ENCODE measurements at regions not wholly inside any gene's neighbourhood (a gene's known extent, or its start where the extent isn't known, plus 50 kb on each side); places are given as distances from the start of the nearest gene placed in this dataset.

- TF ChIP-seq REST (IDR thresholded peaks at IDR 0.05; ENCODE audit: unreplicated experiment), result no peak
- TF ChIP-seq, protein P1, sequence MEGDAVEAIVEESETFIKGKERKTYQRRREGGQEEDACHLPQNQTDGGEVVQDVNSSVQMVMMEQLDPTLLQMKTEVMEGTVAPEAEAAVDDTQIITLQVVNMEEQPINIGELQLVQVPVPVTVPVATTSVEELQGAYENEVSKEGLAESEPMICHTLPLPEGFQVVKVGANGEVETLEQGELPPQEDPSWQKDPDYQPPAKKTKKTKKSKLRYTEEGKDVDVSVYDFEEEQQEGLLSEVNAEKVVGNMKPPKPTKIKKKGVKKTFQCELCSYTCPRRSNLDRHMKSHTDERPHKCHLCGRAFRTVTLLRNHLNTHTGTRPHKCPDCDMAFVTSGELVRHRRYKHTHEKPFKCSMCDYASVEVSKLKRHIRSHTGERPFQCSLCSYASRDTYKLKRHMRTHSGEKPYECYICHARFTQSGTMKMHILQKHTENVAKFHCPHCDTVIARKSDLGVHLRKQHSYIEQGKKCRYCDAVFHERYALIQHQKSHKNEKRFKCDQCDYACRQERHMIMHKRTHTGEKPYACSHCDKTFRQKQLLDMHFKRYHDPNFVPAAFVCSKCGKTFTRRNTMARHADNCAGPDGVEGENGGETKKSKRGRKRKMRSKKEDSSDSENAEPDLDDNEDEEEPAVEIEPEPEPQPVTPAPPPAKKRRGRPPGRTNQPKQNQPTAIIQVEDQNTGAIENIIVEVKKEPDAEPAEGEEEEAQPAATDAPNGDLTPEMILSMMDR (conservative IDR thresholded peaks at IDR 0.05; ENCODE audit: low read depth in 2 of 2), result no peak
- no peak for TF ChIP-seq ZNF114 (CRISPR knock-in tag; IDR thresholded peaks at IDR 0.05)
- TF ChIP-seq EZH2 (IDR thresholded peaks at IDR 0.05; ENCODE audit: low read depth, unreplicated experiment), result no peak
- TF ChIP-seq, protein P2, sequence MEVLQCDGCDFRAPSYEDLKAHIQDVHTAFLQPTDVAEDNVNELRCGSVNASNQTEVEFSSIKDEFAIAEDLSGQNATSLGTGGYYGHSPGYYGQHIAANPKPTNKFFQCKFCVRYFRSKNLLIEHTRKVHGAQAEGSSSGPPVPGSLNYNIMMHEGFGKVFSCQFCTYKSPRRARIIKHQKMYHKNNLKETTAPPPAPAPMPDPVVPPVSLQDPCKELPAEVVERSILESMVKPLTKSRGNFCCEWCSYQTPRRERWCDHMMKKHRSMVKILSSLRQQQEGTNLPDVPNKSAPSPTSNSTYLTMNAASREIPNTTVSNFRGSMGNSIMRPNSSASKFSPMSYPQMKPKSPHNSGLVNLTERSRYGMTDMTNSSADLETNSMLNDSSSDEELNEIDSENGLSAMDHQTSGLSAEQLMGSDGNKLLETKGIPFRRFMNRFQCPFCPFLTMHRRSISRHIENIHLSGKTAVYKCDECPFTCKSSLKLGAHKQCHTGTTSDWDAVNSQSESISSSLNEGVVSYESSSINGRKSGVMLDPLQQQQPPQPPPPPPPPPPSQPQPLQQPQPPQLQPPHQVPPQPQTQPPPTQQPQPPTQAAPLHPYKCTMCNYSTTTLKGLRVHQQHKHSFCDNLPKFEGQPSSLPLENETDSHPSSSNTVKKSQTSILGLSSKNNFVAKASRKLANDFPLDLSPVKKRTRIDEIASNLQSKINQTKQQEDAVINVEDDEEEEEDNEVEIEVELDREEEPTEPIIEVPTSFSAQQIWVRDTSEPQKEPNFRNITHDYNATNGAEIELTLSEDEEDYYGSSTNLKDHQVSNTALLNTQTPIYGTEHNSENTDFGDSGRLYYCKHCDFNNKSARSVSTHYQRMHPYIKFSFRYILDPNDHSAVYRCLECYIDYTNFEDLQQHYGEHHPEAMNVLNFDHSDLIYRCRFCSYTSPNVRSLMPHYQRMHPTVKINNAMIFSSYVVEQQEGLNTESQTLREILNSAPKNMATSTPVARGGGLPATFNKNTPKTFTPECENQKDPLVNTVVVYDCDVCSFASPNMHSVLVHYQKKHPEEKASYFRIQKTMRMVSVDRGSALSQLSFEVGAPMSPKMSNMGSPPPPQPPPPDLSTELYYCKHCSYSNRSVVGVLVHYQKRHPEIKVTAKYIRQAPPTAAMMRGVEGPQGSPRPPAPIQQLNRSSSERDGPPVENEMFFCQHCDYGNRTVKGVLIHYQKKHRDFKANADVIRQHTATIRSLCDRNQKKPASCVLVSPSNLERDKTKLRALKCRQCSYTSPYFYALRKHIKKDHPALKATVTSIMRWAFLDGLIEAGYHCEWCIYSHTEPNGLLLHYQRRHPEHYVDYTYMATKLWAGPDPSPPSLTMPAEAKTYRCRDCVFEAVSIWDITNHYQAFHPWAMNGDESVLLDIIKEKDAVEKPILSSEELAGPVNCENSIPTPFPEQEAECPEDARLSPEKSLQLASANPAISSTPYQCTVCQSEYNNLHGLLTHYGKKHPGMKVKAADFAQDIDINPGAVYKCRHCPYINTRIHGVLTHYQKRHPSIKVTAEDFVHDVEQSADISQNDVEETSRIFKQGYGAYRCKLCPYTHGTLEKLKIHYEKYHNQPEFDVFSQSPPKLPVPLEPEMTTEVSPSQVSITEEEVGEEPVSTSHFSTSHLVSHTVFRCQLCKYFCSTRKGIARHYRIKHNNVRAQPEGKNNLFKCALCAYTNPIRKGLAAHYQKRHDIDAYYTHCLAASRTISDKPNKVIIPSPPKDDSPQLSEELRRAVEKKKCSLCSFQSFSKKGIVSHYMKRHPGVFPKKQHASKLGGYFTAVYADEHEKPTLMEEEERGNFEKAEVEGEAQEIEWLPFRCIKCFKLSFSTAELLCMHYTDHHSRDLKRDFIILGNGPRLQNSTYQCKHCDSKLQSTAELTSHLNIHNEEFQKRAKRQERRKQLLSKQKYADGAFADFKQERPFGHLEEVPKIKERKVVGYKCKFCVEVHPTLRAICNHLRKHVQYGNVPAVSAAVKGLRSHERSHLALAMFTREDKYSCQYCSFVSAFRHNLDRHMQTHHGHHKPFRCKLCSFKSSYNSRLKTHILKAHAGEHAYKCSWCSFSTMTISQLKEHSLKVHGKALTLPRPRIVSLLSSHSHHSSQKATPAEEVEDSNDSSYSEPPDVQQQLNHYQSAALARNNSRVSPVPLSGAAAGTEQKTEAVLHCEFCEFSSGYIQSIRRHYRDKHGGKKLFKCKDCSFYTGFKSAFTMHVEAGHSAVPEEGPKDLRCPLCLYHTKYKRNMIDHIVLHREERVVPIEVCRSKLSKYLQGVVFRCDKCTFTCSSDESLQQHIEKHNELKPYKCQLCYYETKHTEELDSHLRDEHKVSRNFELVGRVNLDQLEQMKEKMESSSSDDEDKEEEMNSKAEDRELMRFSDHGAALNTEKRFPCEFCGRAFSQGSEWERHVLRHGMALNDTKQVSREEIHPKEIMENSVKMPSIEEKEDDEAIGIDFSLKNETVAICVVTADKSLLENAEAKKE (CRISPR knock-in tag; IDR thresholded peaks at IDR 0.05), result no peak
- no peak for TF ChIP-seq POLR2AphosphoS5 (IDR thresholded peaks at IDR 0.05; ENCODE audit: low read depth)
- TF ChIP-seq ETS1 (IDR thresholded peaks at IDR 0.05), result no peak
- no peak for TF ChIP-seq JUNB (IDR thresholded peaks at IDR 0.05; ENCODE audit: unreplicated experiment)
- no peak for TF ChIP-seq EZH2phosphoT487 (IDR thresholded peaks at IDR 0.05; ENCODE audit: unreplicated experiment)
- TF ChIP-seq STAT1 (IDR thresholded peaks at IDR 0.05; ENCODE audit: unreplicated experiment), result no peak
- TF ChIP-seq NANOG (IDR thresholded peaks at IDR 0.05; ENCODE audit: borderline replicate concordance), result no peak
- TF ChIP-seq CREB1 (CRISPR knock-in tag; IDR thresholded peaks at IDR 0.05; ENCODE audit: low read depth), result no peak
- TF ChIP-seq ZNF331 (CRISPR knock-in tag; IDR thresholded peaks at IDR 0.05; ENCODE audit: low read depth), result no peak
- Mint-ChIP-seq H3K9me3 (peaks cover 5% of the 10 kb centered on the region), H3K27me3 (ENCODE audit: insufficient read depth, low read depth, poor library complexity) (no peaks in the 10 kb centered on the region), H3K27ac (no peak overlapping the region), H3K36me3 (ENCODE audit: low read depth) (peaks cover 4% of the 10 kb centered on the region; the same call in 2 of the 3 replicates), H3K4me3 (no peak overlapping the region), H3K4me1 (peaks cover 8% of the 10 kb centered on the region)
- Histone ChIP-seq H2AFZ (0 out of 2 replicates have a peak overlapping the region, but pooled peaks have one; percentile 6), H4K20me1 (replicated peaks; ENCODE audit: insufficient read depth) (no peaks in the 10 kb centered on the region), H3K4me3 (no peak overlapping the region), H3K4me1 (ENCODE audit: insufficient read depth) (no peaks in the 10 kb centered on the region), H3K27me3 (ENCODE audit: insufficient read depth) (no peaks in the 10 kb centered on the region), H3F3A (replicated peaks; ENCODE audit: low read depth) (no peaks in the 10 kb centered on the region), H3K36me3 (ENCODE audit: insufficient read depth) (no peaks in the 10 kb centered on the region; the same call in 1 of the 2 replicates), H3K79me2 (replicated peaks; ENCODE audit: insufficient read depth) (no peaks in the 10 kb centered on the region), H3K9me2 (ENCODE audit: insufficient read depth) (peaks cover 6% of the 10 kb centered on the region; the same call in 1 of the 2 replicates), H3K4me2 (no peak overlapping the region), H3K27ac (ENCODE audit: low read depth) (no peak overlapping the region)
- ATAC-seq, result no peak
- no peak for DNase-seq (ENCODE audit: low spot score)
Observed at GRCh38 chr21:39093526-39093925, 89.7 kb downstream of the PSMG1 start.
